SU-DHL-6 (cell line): ENCODE measurements at regions not wholly inside any gene's neighbourhood (a gene's known extent, or its start where the extent isn't known, plus 50 kb on each side); places are given as distances from the start of the nearest gene placed in this dataset.

Experiments used
- EZH2phosphoT487 ChIP-seq: fragments of 200-600 bp; sonication (generic), shearing (Covaris generic); conservative IDR thresholded peaks from 2 replicates; pipeline ENCODE4 v1.6.1; 2018; ENCODE audit warnings: mild to moderate bottlenecking, antibody characterized with exemption, low read length, moderate library complexity, mixed read lengths
- TF ChIP-seq, protein P1 (sequence below): fragments of 200-600 bp; sonication (generic); IDR thresholded peaks from one replicate; pipeline ENCODE4 v1.5.1; 2017; ENCODE audit warnings: antibody characterized with exemption, mild to moderate bottlenecking, low read length, moderate library complexity; ENCODE audit not compliant: insufficient read depth, poor library complexity, severe bottlenecking

DNA sequence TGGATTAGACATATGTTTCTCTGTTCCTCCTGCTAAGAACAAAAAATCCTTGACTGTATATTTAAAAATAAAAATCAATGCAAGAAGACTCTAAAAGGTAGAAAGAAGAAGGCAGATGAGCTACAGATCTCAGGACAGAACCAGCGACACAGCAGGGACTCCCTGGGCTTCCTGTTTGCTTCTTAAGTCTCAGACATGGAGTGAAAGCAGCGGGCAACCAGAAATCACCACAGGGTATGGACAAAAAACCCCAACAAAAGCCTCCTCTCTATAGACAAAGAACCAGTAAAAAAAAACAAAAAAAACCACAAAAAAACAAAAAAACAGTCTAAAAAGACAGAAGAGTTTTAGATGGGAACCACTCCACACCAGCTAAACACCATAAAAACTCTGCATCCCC, 971.0 kb upstream of the GYPC start:
- TF ChIP-seq, protein P1, sequence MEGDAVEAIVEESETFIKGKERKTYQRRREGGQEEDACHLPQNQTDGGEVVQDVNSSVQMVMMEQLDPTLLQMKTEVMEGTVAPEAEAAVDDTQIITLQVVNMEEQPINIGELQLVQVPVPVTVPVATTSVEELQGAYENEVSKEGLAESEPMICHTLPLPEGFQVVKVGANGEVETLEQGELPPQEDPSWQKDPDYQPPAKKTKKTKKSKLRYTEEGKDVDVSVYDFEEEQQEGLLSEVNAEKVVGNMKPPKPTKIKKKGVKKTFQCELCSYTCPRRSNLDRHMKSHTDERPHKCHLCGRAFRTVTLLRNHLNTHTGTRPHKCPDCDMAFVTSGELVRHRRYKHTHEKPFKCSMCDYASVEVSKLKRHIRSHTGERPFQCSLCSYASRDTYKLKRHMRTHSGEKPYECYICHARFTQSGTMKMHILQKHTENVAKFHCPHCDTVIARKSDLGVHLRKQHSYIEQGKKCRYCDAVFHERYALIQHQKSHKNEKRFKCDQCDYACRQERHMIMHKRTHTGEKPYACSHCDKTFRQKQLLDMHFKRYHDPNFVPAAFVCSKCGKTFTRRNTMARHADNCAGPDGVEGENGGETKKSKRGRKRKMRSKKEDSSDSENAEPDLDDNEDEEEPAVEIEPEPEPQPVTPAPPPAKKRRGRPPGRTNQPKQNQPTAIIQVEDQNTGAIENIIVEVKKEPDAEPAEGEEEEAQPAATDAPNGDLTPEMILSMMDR: no peak
- no peak for TF ChIP-seq EZH2phosphoT487
